ENCODE measurements at regions not wholly inside any gene's neighbourhood (a gene's known extent, or its start where the extent isn't known, plus 50 kb on each side); places are given as distances from the start of the nearest gene placed in this dataset.

DNA sequence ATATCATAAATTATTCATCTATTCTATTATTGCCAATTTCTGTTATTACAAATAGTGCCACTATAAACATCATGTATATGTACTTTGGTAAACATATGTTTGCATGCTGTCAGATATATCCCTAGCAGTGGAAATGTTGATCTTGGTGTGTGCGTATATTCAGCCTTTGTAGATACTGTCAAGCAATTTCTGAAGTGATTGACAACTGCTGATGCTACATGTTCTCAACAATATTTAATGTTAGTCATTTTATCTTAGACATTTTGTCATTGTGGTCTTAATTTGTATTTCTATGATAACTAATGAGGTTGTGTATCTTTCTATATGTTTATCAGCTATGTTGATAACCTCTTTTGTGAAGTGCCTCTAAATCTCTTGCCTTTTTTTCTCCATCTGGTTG is 186.5 kb upstream of the NRG3 start:
- Histone ChIP-seq H2AFZ (no peak overlapping the region), H3K79me2 (ENCODE audit: low read depth) (no peaks in the 10 kb centered on the region), H3K9me2 (ENCODE audit: insufficient read depth) (no peaks in the 10 kb centered on the region), H3K4me1 (replicated peaks; ENCODE audit: insufficient read depth) (no peaks in the 10 kb centered on the region), H3K27me3 (ENCODE audit: insufficient read depth, low read depth) (no peaks in the 10 kb centered on the region), H3F3A (ENCODE audit: insufficient read depth, low read depth) (no peaks in the 10 kb centered on the region), H3K36me3 (ENCODE audit: low read depth) (no peaks in the 10 kb centered on the region), H4K20me1 (ENCODE audit: insufficient read depth) (no peaks in the 10 kb centered on the region), H3K4me2 (no peak overlapping the region), H3K9me3 (ENCODE audit: insufficient read depth, low read depth) (no peaks in the 10 kb centered on the region), H3K4me3 (no peak overlapping the region), H3K27ac (no peak overlapping the region)
- ChIA-PET POLR2A (ENCODE audit: unreplicated experiment) (no interaction called here), CTCF (no interaction called here)
- TF ChIP-seq, protein P1, sequence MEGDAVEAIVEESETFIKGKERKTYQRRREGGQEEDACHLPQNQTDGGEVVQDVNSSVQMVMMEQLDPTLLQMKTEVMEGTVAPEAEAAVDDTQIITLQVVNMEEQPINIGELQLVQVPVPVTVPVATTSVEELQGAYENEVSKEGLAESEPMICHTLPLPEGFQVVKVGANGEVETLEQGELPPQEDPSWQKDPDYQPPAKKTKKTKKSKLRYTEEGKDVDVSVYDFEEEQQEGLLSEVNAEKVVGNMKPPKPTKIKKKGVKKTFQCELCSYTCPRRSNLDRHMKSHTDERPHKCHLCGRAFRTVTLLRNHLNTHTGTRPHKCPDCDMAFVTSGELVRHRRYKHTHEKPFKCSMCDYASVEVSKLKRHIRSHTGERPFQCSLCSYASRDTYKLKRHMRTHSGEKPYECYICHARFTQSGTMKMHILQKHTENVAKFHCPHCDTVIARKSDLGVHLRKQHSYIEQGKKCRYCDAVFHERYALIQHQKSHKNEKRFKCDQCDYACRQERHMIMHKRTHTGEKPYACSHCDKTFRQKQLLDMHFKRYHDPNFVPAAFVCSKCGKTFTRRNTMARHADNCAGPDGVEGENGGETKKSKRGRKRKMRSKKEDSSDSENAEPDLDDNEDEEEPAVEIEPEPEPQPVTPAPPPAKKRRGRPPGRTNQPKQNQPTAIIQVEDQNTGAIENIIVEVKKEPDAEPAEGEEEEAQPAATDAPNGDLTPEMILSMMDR (conservative IDR thresholded peaks at IDR 0.05), result no peak
- no peak for TF ChIP-seq EZH2 (IDR thresholded peaks at IDR 0.05; ENCODE audit: low read depth)
- intact Hi-C loops (cut with micrococcal nuclease; ENCODE audit: unreplicated experiment), result no loop called here
- no peak for DNase-seq
- BruUV-seq (replicated peaks), result no TSS peak

DNA sequence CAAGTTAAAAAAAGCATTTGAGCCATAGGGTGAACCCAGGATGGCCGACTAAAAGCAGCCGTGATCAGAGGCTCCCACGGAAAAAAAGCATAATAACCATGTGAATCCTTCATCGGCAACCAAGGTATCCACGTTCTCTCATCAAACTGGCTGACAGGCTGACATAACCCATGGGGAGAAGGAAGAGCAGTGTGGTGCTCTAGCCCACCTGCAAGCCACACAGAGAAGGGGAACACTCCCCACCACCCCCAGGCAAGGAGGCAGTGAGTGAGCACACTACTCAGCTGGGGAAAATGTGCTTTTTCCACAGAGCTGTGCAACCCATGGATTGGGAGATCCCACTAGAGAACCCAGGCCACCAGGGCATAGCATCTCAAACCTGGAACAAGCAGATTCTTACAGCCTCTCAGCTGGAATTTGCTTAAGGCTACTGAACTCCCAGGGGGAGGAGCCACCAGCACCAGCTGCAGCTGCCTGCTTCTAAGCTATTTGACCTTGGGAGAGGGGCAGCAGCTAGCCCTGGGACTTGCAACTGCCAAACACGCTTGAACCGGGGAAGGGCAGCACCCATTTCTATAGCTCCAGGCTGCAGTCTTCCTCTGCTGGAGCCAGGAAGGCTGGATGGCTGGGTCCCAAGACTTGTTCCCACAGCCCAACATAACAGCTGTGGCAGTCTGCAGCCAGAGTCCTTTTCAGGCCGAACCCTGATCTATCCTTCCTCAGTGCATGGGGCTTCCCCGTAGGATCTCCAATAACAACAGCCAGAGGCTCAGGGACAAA is 178.2 kb upstream of the NRG3 start:
- Histone ChIP-seq H4K20me1 (ENCODE audit: insufficient read depth) (no peaks in the 10 kb centered on the region), H3K9me2 (ENCODE audit: insufficient read depth) (no peaks in the 10 kb centered on the region), H3K27ac (no peak overlapping the region), H3K4me2 (no peak overlapping the region), H3K36me3 (ENCODE audit: low read depth) (no peaks in the 10 kb centered on the region), H3K4me3 (no peak overlapping the region), H2AFZ (no peak overlapping the region), H3K79me2 (ENCODE audit: low read depth) (no peaks in the 10 kb centered on the region), H3K9me3 (ENCODE audit: insufficient read depth, low read depth) (0 out of 2 replicates have a peak, but pooled peaks cover 3% of the 10 kb centered on the region), H3K27me3 (ENCODE audit: insufficient read depth, low read depth) (no peaks in the 10 kb centered on the region), H3K4me1 (replicated peaks; ENCODE audit: insufficient read depth) (no peaks in the 10 kb centered on the region), H3F3A (ENCODE audit: insufficient read depth, low read depth) (no peaks in the 10 kb centered on the region)
- no TSS peak for BruUV-seq (replicated peaks)
- no peak for TF ChIP-seq EZH2 (IDR thresholded peaks at IDR 0.05; ENCODE audit: low read depth)
- TF ChIP-seq, protein P1 (conservative IDR thresholded peaks at IDR 0.05), result no peak
- DNase-seq, result no peak
- CTCF ChIA-PET, result no interaction called here
- intact Hi-C loops (cut with micrococcal nuclease; ENCODE audit: unreplicated experiment), result no loop called here
- POLR2A ChIA-PET (ENCODE audit: unreplicated experiment), result no interaction called here

DNA sequence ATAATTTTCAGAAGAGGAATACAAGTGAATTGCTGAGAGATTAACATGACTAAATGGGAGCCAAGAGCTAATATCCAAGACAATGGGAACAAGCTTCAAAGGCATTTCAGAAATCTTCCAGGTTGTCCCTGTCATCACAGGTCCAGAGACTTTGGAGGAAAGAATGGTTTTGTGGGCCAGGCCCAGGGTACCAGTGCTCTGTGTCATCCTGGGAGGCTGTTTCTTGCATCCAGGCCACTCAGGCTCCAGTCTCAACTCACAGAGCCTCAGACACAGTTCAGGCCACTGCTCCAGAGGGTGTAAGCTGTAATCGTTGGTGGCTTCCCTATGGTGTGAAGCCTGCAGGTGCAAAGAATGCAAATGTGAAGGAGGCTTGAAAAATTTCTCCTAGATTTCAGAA is 170.4 kb upstream of the NRG3 start:
- no peak overlapping the region for H3K4me3 ChIP-seq
- no peaks in the 10 kb centered on the region for H3F3A ChIP-seq (ENCODE audit: insufficient read depth, low read depth)
- BruUV-seq (replicated peaks), result no TSS peak
- ChIA-PET POLR2A (ENCODE audit: unreplicated experiment) (no interaction called here), CTCF (no interaction called here)
- H3K4me1 ChIP-seq (replicated peaks; ENCODE audit: insufficient read depth), result no peaks in the 10 kb centered on the region
- no peak overlapping the region for H3K4me2 ChIP-seq
- no peak overlapping the region for H3K27ac ChIP-seq
- H4K20me1 ChIP-seq (ENCODE audit: insufficient read depth), result no peaks in the 10 kb centered on the region
- no peak overlapping the region for H2AFZ ChIP-seq
- 0 out of 2 replicates have a peak, but pooled peaks cover 3% of the 10 kb centered on the region for H3K9me3 ChIP-seq (ENCODE audit: insufficient read depth, low read depth)
- no peak for DNase-seq
- H3K36me3 ChIP-seq (ENCODE audit: low read depth), result no peaks in the 10 kb centered on the region
- intact Hi-C loops (cut with micrococcal nuclease; ENCODE audit: unreplicated experiment), result no loop called here
- TF ChIP-seq, protein P1 (conservative IDR thresholded peaks at IDR 0.05), result no peak
- TF ChIP-seq EZH2 (IDR thresholded peaks at IDR 0.05; ENCODE audit: low read depth), result no peak
- H3K79me2 ChIP-seq (ENCODE audit: low read depth), result no peaks in the 10 kb centered on the region
- no peaks in the 10 kb centered on the region for H3K9me2 ChIP-seq (ENCODE audit: insufficient read depth)
- H3K27me3 ChIP-seq (ENCODE audit: insufficient read depth, low read depth), result peaks cover 12% of the 10 kb centered on the region
